Neural progenitor cell (in vitro differentiated cells): ENCODE measurements at regions not wholly inside any gene's neighbourhood (a gene's known extent, or its start where the extent isn't known, plus 50 kb on each side); places are given as distances from the start of the nearest gene placed in this dataset.
"Not testable (repeated sequence)": the region's sequence is repeated elsewhere in the genome, so short reads cannot be mapped to it uniquely, and the experiment has no call there.

Experiments
- DNase-seq: peaks from one replicate; pipeline ENCODE4 v3.0.0-alpha.2; 2016; ENCODE audit warnings: low spot score
- H2AFZ ChIP-seq: fragments of 200-600 bp; sonication (generic); replicated peaks from 2 replicates; pipeline ENCODE4 v1.6.1; 2016; ENCODE audit warnings: antibody characterized with exemption
- H3F3A ChIP-seq: fragments of 200-600 bp; sonication (generic); 2 replicates; pipeline ENCODE4 v1.6.1; 2016; ENCODE audit warnings: antibody characterized with exemption, low read depth
- H3K27ac ChIP-seq: fragments of 200-600 bp; sonication (generic); 2 replicates; pipeline ENCODE4 v1.5.1; 2016; ENCODE audit warnings: mild to moderate bottlenecking
- H3K27me3 ChIP-seq: fragments of 200-600 bp; sonication (generic); 2 replicates; pipeline ENCODE4 v1.6.1; 2016; ENCODE audit warnings: mild to moderate bottlenecking, moderate library complexity
- H3K36me3 ChIP-seq: fragments of 200-600 bp; sonication (generic); 2 replicates; pipeline ENCODE4 v1.5.1; 2016
- H3K4me1 ChIP-seq: fragments of 200-600 bp; sonication (generic); 2 replicates; pipeline ENCODE4 v1.6.1; 2016; ENCODE audit warnings: mixed run types
- H3K4me2 ChIP-seq: fragments of 200-600 bp; sonication (generic); 2 replicates; pipeline ENCODE4 v1.6.1; 2016
- H3K4me3 ChIP-seq: fragments of 200-600 bp; sonication (generic); 2 replicates; pipeline ENCODE4 v1.5.1; 2016
- H3K79me2 ChIP-seq: fragments of 200-600 bp; sonication (generic); 2 replicates; pipeline ENCODE4 v1.6.1; 2016; ENCODE audit warnings: low read depth
- H3K9ac ChIP-seq: fragments of 200-600 bp; sonication (generic); 2 replicates; pipeline ENCODE4 v1.6.1; 2016
- H3K9me3 ChIP-seq: fragments of 200-600 bp; sonication (generic); 2 replicates; pipeline ENCODE4 v1.5.1; 2016; ENCODE audit warnings: low read depth
- H4K20me1 ChIP-seq: fragments of 200-600 bp; sonication (generic); 2 replicates; pipeline ENCODE4 v1.6.1; 2016; ENCODE audit warnings: low read depth
- H3K27ac Mint-ChIP-seq: 3 replicates; pipeline ENCODE4 v1.8.0; 2021; ENCODE audit warnings: mixed read lengths
- H3K27me3 Mint-ChIP-seq: 2 replicates; pipeline ENCODE4 v1.8.0; 2022; ENCODE audit warnings: low read depth, mild to moderate bottlenecking, inconsistent platforms, moderate library complexity, mixed read lengths; ENCODE audit not compliant: insufficient read depth
- H3K36me3 Mint-ChIP-seq: 3 replicates; pipeline ENCODE4 v1.8.0; 2021; ENCODE audit warnings: mixed read lengths
- H3K4me1 Mint-ChIP-seq: 3 replicates; pipeline ENCODE4 v1.8.0; 2021; ENCODE audit warnings: mixed read lengths
- H3K4me3 Mint-ChIP-seq: 3 replicates; pipeline ENCODE4 v1.8.0; 2021; ENCODE audit warnings: mild to moderate bottlenecking, moderate library complexity, mixed read lengths
- H3K9me3 Mint-ChIP-seq: 3 replicates; pipeline ENCODE4 v1.8.0; 2020; ENCODE audit warnings: mixed read lengths
- EZH2 ChIP-seq: fragments of 200-600 bp; sonication (generic); IDR thresholded peaks from 2 replicates; pipeline ENCODE4 v1.6.1; 2017; ENCODE audit warnings: antibody characterized with exemption, mild to moderate bottlenecking, moderate library complexity
- EZH2phosphoT487 ChIP-seq: fragments of 200-600 bp; sonication (generic); IDR thresholded peaks from 2 replicates; pipeline ENCODE4 v1.6.1; 2017; ENCODE audit warnings: antibody characterized with exemption
- TF ChIP-seq, protein P1 (sequence below): fragments of 200-600 bp; sonication (generic); IDR thresholded peaks from 2 replicates; pipeline ENCODE4 v1.5.1; 2017; ENCODE audit warnings: antibody characterized with exemption, mild to moderate bottlenecking

DNA sequence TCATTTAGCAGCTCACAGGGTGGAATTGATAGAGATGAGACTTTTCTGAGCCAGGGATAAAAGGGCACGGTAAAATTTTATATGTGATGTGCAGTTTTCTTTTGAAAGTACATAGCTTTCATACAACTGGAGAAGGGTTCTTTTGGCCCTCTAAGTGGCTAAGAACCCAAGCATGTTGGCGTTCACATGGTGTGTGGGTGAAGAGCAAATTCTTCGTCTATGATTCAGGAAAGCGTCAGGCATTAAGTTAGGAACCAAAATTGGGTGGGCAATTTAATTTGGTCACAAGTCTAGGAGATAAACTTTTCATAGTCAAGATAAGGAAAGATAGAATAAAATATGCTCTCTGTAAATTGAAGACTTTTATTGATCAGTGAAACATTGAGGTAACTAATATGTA lies 153.9 kb downstream of the UTRN start:
- no peaks in the 10 kb centered on the region for H3K4me1 Mint-ChIP-seq
- H3K9me3 Mint-ChIP-seq: peaks cover 25% of the 10 kb centered on the region
- H3K27me3 ChIP-seq: no peaks in the 10 kb centered on the region
- no peaks in the 10 kb centered on the region for H4K20me1 ChIP-seq
- H3K4me1 ChIP-seq: no peaks in the 10 kb centered on the region
- H3F3A ChIP-seq: no peaks in the 10 kb centered on the region
- H3K27me3 Mint-ChIP-seq: peaks cover 4% of the 10 kb centered on the region
- H3K4me3 ChIP-seq: no peak overlapping the region
- peaks cover 4% of the 10 kb centered on the region for H3K9me3 ChIP-seq
- no peak overlapping the region for H3K4me3 Mint-ChIP-seq
- TF ChIP-seq EZH2phosphoT487 (no peak), EZH2 (no peak)
- TF ChIP-seq, protein P1, sequence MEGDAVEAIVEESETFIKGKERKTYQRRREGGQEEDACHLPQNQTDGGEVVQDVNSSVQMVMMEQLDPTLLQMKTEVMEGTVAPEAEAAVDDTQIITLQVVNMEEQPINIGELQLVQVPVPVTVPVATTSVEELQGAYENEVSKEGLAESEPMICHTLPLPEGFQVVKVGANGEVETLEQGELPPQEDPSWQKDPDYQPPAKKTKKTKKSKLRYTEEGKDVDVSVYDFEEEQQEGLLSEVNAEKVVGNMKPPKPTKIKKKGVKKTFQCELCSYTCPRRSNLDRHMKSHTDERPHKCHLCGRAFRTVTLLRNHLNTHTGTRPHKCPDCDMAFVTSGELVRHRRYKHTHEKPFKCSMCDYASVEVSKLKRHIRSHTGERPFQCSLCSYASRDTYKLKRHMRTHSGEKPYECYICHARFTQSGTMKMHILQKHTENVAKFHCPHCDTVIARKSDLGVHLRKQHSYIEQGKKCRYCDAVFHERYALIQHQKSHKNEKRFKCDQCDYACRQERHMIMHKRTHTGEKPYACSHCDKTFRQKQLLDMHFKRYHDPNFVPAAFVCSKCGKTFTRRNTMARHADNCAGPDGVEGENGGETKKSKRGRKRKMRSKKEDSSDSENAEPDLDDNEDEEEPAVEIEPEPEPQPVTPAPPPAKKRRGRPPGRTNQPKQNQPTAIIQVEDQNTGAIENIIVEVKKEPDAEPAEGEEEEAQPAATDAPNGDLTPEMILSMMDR: no peak
- DNase-seq: no peak
- no peak overlapping the region for H2AFZ ChIP-seq
- no peaks in the 10 kb centered on the region for H3K79me2 ChIP-seq
- no peak overlapping the region for H3K4me2 ChIP-seq
- no peak overlapping the region for H3K9ac ChIP-seq
- H3K36me3 Mint-ChIP-seq: peaks cover 64% of the 10 kb centered on the region
- no peak overlapping the region for H3K27ac ChIP-seq
- H3K27ac Mint-ChIP-seq: no peak overlapping the region
- peaks cover 21% of the 10 kb centered on the region for H3K36me3 ChIP-seq

DNA sequence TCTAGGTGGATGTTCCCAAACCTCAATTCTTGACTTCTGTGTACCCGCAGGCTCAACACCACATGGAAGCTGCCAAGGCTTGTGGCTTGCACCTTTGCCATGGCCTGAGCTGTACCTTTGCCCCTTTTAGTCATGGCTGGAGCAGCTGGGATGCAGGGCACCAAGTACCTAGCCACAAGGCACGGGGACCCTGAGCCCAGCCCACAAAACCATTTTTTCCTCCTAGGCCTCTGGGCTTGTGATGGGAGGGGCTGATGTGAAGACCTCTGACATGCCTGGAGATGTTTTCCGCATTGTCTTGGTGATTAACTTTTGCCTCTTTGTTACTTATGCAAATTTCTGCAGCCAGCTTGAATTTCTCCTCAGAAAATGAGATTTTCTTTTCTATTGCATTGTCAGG lies 156.7 kb downstream of the UTRN start:
- H3K9ac ChIP-seq, H3F3A ChIP-seq, H3K79me2 ChIP-seq, H3K4me3 Mint-ChIP-seq, H2AFZ ChIP-seq, H3K27me3 ChIP-seq, H3K4me1 ChIP-seq, H3K4me1 Mint-ChIP-seq, H3K9me3 ChIP-seq, H3K27me3 Mint-ChIP-seq, H3K4me2 ChIP-seq, H4K20me1 ChIP-seq, H3K27ac ChIP-seq, H3K27ac Mint-ChIP-seq, DNase-seq, H3K4me3 ChIP-seq: not testable (repeated sequence)
- peaks cover 21% of the 10 kb centered on the region for H3K36me3 ChIP-seq
- H3K9me3 Mint-ChIP-seq: peaks cover 25% of the 10 kb centered on the region
- peaks cover 53% of the 10 kb centered on the region for H3K36me3 Mint-ChIP-seq

DNA sequence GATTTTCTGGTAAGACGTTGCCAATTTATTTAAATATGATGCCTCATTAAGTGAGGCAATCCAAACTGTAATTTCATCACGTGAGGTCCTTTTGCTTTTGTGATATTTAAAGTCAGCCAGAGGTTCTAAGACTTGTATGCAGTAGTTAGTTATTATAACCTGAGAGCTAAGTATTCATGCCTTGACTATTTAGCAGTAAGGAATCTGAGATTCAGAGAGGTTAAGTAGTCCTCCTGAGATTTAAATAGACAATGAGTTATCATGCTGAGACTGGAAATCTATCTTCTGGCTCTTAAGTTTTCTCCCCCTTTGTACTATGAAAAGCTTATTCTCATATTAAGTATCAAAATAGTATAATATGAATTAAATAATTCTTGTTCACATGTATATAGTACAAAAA lies 158.0 kb downstream of the UTRN start:
- H3K4me2 ChIP-seq: no peak overlapping the region
- TF ChIP-seq, protein P1: no peak
- TF ChIP-seq EZH2phosphoT487 (no peak), EZH2 (no peak)
- peaks cover 21% of the 10 kb centered on the region for H3K36me3 ChIP-seq
- Mint-ChIP-seq H3K36me3 (peaks cover 47% of the 10 kb centered on the region), H3K9me3 (peaks cover 25% of the 10 kb centered on the region), H3K4me1 (no peaks in the 10 kb centered on the region), H3K27me3 (peaks cover 4% of the 10 kb centered on the region), H3K4me3 (no peak overlapping the region), H3K27ac (no peak overlapping the region)
- no peaks in the 10 kb centered on the region for H3K27me3 ChIP-seq
- H3K27ac ChIP-seq: no peak overlapping the region
- H3K4me1 ChIP-seq: no peaks in the 10 kb centered on the region
- no peaks in the 10 kb centered on the region for H3K79me2 ChIP-seq
- no peaks in the 10 kb centered on the region for H3F3A ChIP-seq
- no peak overlapping the region for H3K4me3 ChIP-seq
- no peak overlapping the region for H2AFZ ChIP-seq
- no peaks in the 10 kb centered on the region for H4K20me1 ChIP-seq
- no peak overlapping the region for H3K9ac ChIP-seq
- DNase-seq: no peak
- H3K9me3 ChIP-seq: peaks cover 4% of the 10 kb centered on the region

DNA sequence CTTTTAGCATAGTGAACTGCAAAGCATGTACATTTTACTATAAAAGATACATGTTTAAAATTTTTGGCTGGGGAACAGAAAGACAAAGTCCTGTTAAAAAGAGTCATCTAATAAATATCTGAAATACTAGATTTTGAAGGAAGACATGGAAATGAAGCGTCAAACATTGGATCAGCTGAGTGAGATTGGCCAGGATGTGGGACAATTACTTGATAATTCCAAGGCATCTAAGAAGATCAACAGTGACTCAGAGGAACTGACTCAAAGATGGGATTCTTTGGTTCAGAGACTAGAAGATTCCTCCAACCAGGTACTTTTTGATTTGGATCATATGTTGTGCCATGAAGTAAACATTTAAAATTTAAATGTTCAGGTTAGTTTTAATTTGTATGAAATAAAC lies 162.3 kb downstream of the UTRN start:
- Histone ChIP-seq H3K27me3 (no peaks in the 10 kb centered on the region), H3F3A (peaks cover 6% of the 10 kb centered on the region), H3K9me3 (no peaks in the 10 kb centered on the region), H3K4me3 (no peak overlapping the region), H4K20me1 (no peaks in the 10 kb centered on the region), H3K79me2 (no peaks in the 10 kb centered on the region), H3K9ac (no peak overlapping the region), H3K27ac (no peak overlapping the region), H3K36me3 (peaks cover 1% of the 10 kb centered on the region), H3K4me1 (peaks cover 10% of the 10 kb centered on the region), H3K4me2 (no peak overlapping the region), H2AFZ (no peak overlapping the region)
- Mint-ChIP-seq H3K36me3 (peaks cover 31% of the 10 kb centered on the region), H3K4me1 (no peaks in the 10 kb centered on the region), H3K9me3 (no peaks in the 10 kb centered on the region), H3K27me3 (no peaks in the 10 kb centered on the region), H3K4me3 (no peak overlapping the region), H3K27ac (no peak overlapping the region)
- TF ChIP-seq EZH2 (no peak), EZH2phosphoT487 (no peak)
- TF ChIP-seq, protein P1: no peak
- DNase-seq: no peak
